Brain microvascular endothelial cell (primary cell): ENCODE measurements at regions not wholly inside any gene's neighbourhood (a gene's known extent, or its start where the extent isn't known, plus 50 kb on each side); places are given as distances from the start of the nearest gene placed in this dataset.

ENCODE experiments used
- DNase-seq: peaks from one replicate; pipeline ENCODE4 v3.0.0-alpha.2; 2020
- H3K27ac ChIP-seq: fragments of 250-450 bp; sonication (Bioruptor Pico); 2 replicates; pipeline ENCODE4 v1.5.1; 2020; ENCODE audit warnings: mild to moderate bottlenecking, moderate library complexity
- H3K27me3 ChIP-seq: fragments of 250-450 bp; sonication (Bioruptor Pico); replicated peaks from 2 replicates; pipeline ENCODE4 v1.5.1; 2020; ENCODE audit warnings: mild to moderate bottlenecking
- H3K36me3 ChIP-seq: fragments of 250-450 bp; sonication (Bioruptor Pico); replicated peaks from 2 replicates; pipeline ENCODE4 v1.5.1; 2020; ENCODE audit warnings: mild to moderate bottlenecking
- H3K4me3 ChIP-seq: 2 replicates; pipeline ENCODE4 v1.5.1; 2011; ENCODE audit warnings: low read depth, mild to moderate bottlenecking, control low read depth, low read length, moderate library complexity
- in situ Hi-C: cut with HindIII; loops from 2 replicates; pipeline ENCODE4 v1.10.0; 2017; ENCODE audit warnings: low sequenced_read_pairs, low pct_ligation_motif_present
- TF ChIP-seq, protein P1 (sequence below): IDR thresholded peaks from 2 replicates; pipeline ENCODE4 v1.5.1; 2011; ENCODE audit warnings: low read depth, mild to moderate bottlenecking, moderate library complexity, low read length, control low read depth, inconsistent platforms; ENCODE audit errors: missing control alignments

DNA sequence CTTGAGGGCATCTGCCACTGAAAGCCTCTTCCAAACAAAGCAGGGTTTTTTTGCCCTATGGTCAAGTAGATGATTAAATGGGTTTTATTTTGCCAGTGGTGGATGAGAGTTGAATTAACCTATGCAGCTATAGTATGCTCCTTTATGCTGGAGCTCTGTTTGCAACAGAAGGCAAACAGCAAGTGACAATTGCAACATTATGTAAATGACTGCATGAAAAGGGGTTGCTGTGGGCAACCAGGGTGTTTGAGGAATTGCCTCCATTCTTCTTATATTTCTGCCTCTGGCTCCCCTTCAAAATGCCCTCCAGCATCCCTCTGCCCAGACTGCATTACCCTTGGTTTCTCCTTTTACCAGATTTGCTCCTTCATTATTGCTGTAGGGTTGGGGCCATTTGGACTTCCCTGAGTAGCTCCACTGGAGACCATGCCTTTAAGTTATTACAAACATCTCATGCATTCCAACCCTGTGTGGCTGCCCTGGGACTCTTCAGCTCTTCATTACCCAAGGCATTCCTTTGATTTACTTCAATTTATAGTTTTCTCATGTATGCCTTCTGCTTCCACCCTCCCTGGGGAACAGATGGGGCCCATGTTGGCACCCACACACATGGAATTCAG is 398.4 kb downstream of the PRDM2 start:
- TF ChIP-seq, protein P1, sequence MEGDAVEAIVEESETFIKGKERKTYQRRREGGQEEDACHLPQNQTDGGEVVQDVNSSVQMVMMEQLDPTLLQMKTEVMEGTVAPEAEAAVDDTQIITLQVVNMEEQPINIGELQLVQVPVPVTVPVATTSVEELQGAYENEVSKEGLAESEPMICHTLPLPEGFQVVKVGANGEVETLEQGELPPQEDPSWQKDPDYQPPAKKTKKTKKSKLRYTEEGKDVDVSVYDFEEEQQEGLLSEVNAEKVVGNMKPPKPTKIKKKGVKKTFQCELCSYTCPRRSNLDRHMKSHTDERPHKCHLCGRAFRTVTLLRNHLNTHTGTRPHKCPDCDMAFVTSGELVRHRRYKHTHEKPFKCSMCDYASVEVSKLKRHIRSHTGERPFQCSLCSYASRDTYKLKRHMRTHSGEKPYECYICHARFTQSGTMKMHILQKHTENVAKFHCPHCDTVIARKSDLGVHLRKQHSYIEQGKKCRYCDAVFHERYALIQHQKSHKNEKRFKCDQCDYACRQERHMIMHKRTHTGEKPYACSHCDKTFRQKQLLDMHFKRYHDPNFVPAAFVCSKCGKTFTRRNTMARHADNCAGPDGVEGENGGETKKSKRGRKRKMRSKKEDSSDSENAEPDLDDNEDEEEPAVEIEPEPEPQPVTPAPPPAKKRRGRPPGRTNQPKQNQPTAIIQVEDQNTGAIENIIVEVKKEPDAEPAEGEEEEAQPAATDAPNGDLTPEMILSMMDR: no peak
- DNase-seq: no peak
- Histone ChIP-seq H3K27me3 (no peaks in the 10 kb centered on the region), H3K27ac (no peak overlapping the region), H3K4me3 (no peak overlapping the region), H3K36me3 (no peaks in the 10 kb centered on the region)
- in situ Hi-C loops: no loop called here

DNA sequence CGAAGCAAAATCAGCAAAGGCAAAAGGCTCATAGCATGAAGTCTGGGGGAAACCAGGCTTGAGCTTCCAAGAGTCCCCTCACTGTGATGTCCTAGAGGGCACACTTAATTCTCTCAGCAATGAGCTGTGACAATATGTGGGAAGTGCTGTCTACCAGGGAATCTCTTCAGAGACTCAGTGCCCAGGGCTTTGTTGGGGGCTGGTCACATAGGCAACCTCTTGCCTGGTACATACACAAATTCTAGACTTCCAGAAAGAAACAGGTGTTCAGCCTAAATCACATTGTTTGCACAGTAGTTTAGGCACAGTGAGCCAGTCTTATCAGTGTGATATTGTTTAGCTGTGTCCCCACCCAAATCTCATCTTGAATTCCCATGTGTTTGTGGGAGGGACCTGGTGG is 400.5 kb downstream of the PRDM2 start:
- in situ Hi-C loops: no loop called here
- Histone ChIP-seq H3K27ac (no peak overlapping the region), H3K36me3 (no peaks in the 10 kb centered on the region), H3K4me3 (no peak overlapping the region), H3K27me3 (no peaks in the 10 kb centered on the region)
- no peak for DNase-seq
- TF ChIP-seq, protein P1: no peak

DNA sequence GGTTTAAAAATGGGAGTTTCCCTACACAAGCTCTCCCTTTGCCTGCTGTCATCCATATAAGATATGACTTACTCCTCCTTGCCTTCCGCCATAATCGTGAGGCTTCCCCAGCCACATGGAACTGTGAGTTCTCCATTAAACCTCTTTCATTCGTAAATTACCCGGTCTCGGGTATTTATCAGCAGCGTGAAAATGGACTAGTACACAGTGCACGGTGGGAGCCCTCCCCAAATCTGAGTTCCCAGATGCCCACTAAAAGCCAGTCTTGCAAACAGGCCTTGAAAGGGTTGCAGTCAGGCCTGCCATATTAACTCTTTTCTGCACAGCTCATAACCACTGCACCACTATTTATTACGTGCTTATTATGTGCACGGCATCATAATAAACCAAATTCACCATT is 400.9 kb downstream of the PRDM2 start:
- TF ChIP-seq, protein P1: no peak
- Histone ChIP-seq H3K36me3 (no peaks in the 10 kb centered on the region), H3K27ac (no peak overlapping the region), H3K4me3 (no peak overlapping the region), H3K27me3 (no peaks in the 10 kb centered on the region)
- in situ Hi-C loops: no loop called here
- no peak for DNase-seq

DNA sequence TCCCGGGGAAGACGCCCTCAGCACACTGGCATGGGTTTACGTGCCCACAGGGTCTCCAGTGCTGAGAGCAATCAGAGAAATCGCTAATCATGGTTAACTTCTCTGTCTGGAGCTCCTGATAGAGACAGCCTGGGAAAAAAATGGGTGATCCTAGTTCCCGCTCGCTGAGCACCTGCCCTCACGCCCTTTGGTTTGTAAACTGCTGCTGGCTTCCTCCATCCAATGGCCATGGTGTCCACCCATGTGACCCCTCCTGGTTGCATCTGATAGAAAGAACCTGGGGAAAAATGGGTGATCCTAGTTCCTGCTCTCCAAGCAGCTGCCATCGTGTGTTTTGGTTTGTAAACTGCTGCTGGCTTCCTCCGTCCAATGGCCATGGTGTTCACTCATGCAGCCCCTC is 402.2 kb downstream of the PRDM2 start:
- in situ Hi-C loops: no loop called here
- no peak overlapping the region for H3K27ac ChIP-seq
- TF ChIP-seq, protein P1: no peak
- H3K27me3 ChIP-seq: no peaks in the 10 kb centered on the region
- H3K4me3 ChIP-seq: no peak overlapping the region
- H3K36me3 ChIP-seq: no peaks in the 10 kb centered on the region
- DNase-seq: no peak

DNA sequence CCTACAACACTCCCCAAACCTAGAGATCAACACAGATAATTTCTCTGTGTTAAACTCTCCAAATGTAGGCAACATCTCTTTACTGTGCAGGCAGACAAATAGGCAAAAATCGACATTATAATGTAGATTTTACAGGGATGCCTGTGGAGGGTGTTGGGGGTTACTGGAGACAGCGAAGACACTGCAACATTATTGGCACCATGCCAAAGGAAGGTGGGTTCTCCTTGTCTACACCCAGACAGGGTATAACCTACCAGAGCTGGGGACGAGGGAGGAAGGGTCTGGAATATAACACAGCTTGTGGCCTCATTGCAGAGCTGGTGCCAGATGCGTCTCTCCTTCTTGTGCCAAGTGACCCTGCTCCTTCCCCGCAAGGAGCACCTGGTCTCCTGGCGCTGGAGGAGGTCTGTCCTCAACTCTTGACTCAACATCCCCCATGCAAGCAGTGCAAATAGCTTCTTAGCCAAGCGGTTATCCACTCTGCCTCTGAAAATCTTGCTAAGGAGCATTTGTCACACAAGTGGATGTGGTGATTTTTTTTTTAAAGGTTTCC is 404.0 kb downstream of the PRDM2 start:
- no peaks in the 10 kb centered on the region for H3K36me3 ChIP-seq
- H3K27me3 ChIP-seq: no peaks in the 10 kb centered on the region
- no peak overlapping the region for H3K4me3 ChIP-seq
- DNase-seq: no peak
- in situ Hi-C loops: no loop called here
- H3K27ac ChIP-seq: no peak overlapping the region
- TF ChIP-seq, protein P1: no peak

DNA sequence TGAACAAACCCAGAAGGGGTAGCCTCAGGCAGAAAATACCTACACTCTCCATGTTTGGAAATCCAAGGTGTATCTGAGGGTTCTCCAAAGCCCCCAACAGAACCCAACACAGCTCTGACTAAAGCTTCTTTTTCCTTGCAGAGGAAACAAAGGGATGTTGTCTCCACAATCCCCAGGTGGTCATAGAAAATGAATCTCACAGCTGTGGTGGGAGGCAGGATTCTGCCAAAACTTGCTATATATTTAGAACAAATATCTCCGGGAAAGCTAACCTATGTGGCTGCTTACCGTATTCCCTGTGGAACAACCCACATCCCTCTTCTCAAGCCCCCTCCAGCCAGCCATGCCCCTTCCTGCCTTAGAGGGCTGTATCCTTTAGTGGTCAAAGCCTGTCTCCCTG is 406.1 kb downstream of the PRDM2 start:
- TF ChIP-seq, protein P1: no peak
- no peak overlapping the region for H3K4me3 ChIP-seq
- H3K27me3 ChIP-seq: no peaks in the 10 kb centered on the region
- no peak overlapping the region for H3K27ac ChIP-seq
- no peak for DNase-seq
- H3K36me3 ChIP-seq: no peaks in the 10 kb centered on the region
- in situ Hi-C loops: no loop called here
